ENCODE measurements at regions not wholly inside any gene's neighbourhood (a gene's known extent, or its start where the extent isn't known, plus 50 kb on each side); places are given as distances from the start of the nearest gene placed in this dataset.

DNA sequence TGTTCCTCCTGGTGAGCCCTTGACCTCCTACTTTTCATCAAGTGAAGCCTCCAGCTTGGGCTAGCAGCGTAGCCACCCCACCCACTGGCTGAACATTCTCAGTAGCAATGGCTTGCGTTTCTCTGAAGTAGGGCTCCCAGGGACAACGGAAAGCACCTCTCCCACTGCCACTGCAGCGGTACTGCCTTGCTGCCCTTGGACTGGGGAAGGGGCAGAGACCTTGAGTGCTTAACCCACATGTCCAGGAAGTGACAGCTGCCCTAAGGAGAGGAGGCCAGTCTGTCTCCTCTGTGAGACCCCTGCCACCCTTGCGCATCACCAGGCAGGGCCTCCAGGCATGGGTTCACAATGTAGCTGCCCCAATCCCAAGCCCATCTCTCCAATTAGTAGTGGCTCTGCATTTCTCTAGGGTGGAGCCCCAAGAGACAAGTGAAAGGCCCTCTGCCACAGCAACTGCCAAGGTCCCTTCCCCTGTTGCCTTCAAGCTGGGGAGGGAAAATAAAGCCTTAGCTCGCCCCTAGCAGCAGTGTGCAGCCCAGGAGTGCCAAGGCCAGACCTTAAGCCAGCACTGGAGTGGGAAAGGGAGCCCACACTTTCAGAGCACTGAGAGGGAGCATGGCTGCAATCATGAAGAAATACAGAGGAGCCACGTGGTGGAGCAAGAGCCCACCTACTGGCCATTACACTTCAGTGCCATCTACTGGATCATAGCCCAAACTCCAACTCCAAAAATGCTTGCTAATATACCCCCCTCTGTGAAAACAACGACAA lies 175.9 kb upstream of the TRPC4 start:
- no peaks in the 10 kb centered on the region for H3K79me2 ChIP-seq (replicated peaks; ENCODE audit: insufficient read depth)
- H3F3A ChIP-seq (replicated peaks; ENCODE audit: low read depth): no peaks in the 10 kb centered on the region
- Mint-ChIP-seq H3K27ac (no peak overlapping the region), H3K4me3 (no peak overlapping the region), H3K27me3 (ENCODE audit: insufficient read depth, low read depth, poor library complexity) (no peaks in the 10 kb centered on the region), H3K4me1 (peaks cover 4% of the 10 kb centered on the region; the same call in 2 of the 3 replicates), H3K36me3 (ENCODE audit: low read depth) (peaks cover 9% of the 10 kb centered on the region; the same call in 1 of the 3 replicates), H3K9me3 (peaks cover 12% of the 10 kb centered on the region)
- H3K27ac ChIP-seq (ENCODE audit: low read depth): no peak overlapping the region
- no peak for TF ChIP-seq STAT1 (IDR thresholded peaks at IDR 0.05; ENCODE audit: unreplicated experiment)
- TF ChIP-seq, protein P1, sequence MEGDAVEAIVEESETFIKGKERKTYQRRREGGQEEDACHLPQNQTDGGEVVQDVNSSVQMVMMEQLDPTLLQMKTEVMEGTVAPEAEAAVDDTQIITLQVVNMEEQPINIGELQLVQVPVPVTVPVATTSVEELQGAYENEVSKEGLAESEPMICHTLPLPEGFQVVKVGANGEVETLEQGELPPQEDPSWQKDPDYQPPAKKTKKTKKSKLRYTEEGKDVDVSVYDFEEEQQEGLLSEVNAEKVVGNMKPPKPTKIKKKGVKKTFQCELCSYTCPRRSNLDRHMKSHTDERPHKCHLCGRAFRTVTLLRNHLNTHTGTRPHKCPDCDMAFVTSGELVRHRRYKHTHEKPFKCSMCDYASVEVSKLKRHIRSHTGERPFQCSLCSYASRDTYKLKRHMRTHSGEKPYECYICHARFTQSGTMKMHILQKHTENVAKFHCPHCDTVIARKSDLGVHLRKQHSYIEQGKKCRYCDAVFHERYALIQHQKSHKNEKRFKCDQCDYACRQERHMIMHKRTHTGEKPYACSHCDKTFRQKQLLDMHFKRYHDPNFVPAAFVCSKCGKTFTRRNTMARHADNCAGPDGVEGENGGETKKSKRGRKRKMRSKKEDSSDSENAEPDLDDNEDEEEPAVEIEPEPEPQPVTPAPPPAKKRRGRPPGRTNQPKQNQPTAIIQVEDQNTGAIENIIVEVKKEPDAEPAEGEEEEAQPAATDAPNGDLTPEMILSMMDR (conservative IDR thresholded peaks at IDR 0.05; ENCODE audit: low read depth in 2 of 2): peak; percentile 73 to 84
- TF ChIP-seq ZNF331 (CRISPR knock-in tag; IDR thresholded peaks at IDR 0.05; ENCODE audit: low read depth): no peak
- no peak for TF ChIP-seq CREB1 (CRISPR knock-in tag; IDR thresholded peaks at IDR 0.05; ENCODE audit: low read depth)
- ATAC-seq (peak; percentile 84), DNase-seq (ENCODE audit: low spot score) (peak; percentile 64)
- peaks cover 4% of the 10 kb centered on the region; the same call in 1 of the 2 replicates for H3K4me1 ChIP-seq (ENCODE audit: insufficient read depth)
- H3K9me2 ChIP-seq (ENCODE audit: insufficient read depth): no peaks in the 10 kb centered on the region
- H3K27me3 ChIP-seq (ENCODE audit: insufficient read depth): no peaks in the 10 kb centered on the region
- peak overlapping the region; percentile 97 for H2AFZ ChIP-seq
- H3K4me2 ChIP-seq: peak overlapping the region; percentile 58; the same call in 1 of the 2 replicates
- H3K36me3 ChIP-seq (ENCODE audit: insufficient read depth): no peaks in the 10 kb centered on the region
- H3K4me3 ChIP-seq: no peak overlapping the region
- H4K20me1 ChIP-seq (replicated peaks; ENCODE audit: insufficient read depth): no peaks in the 10 kb centered on the region

DNA sequence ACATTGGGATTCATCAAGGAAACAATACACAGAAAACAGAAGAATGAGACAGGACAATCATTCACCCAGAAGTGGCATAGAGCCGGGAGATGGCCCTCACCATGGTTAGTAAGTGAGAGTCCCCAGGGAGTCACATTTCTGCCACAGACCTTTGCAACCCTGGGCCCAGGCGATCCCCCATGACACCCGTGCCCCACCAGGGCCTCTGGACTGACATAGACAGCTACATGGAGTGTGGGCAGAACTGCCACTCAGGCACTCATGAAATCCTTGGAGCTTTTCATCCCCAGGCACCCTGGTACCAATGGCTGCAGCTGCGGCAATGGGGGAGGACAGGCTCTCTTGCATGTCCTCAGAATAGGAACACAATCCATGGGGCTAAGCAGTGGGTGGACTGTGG lies 174.5 kb upstream of the TRPC4 start:
- Histone ChIP-seq H2AFZ (no peak overlapping the region), H3K4me2 (no peak overlapping the region), H3K4me1 (ENCODE audit: insufficient read depth) (peaks cover 4% of the 10 kb centered on the region; the same call in 1 of the 2 replicates), H3K4me3 (no peak overlapping the region), H3K79me2 (replicated peaks; ENCODE audit: insufficient read depth) (no peaks in the 10 kb centered on the region), H4K20me1 (replicated peaks; ENCODE audit: insufficient read depth) (no peaks in the 10 kb centered on the region), H3F3A (replicated peaks; ENCODE audit: low read depth) (no peaks in the 10 kb centered on the region), H3K36me3 (ENCODE audit: insufficient read depth) (no peaks in the 10 kb centered on the region), H3K27me3 (ENCODE audit: insufficient read depth) (no peaks in the 10 kb centered on the region), H3K9me2 (ENCODE audit: insufficient read depth) (no peaks in the 10 kb centered on the region), H3K27ac (ENCODE audit: low read depth) (no peak overlapping the region)
- Mint-ChIP-seq H3K4me1 (peaks cover 4% of the 10 kb centered on the region; the same call in 2 of the 3 replicates), H3K27me3 (ENCODE audit: insufficient read depth, low read depth, poor library complexity) (no peaks in the 10 kb centered on the region), H3K9me3 (peaks cover 12% of the 10 kb centered on the region), H3K36me3 (ENCODE audit: low read depth) (peaks cover 9% of the 10 kb centered on the region; the same call in 1 of the 3 replicates), H3K27ac (no peak overlapping the region), H3K4me3 (no peak overlapping the region)
- ATAC-seq (no peak), DNase-seq (ENCODE audit: low spot score) (no peak)
- TF ChIP-seq EZH2 (IDR thresholded peaks at IDR 0.05; ENCODE audit: low read depth, unreplicated experiment): no peak
- TF ChIP-seq JUNB (IDR thresholded peaks at IDR 0.05; ENCODE audit: unreplicated experiment): no peak
- TF ChIP-seq, protein P2, sequence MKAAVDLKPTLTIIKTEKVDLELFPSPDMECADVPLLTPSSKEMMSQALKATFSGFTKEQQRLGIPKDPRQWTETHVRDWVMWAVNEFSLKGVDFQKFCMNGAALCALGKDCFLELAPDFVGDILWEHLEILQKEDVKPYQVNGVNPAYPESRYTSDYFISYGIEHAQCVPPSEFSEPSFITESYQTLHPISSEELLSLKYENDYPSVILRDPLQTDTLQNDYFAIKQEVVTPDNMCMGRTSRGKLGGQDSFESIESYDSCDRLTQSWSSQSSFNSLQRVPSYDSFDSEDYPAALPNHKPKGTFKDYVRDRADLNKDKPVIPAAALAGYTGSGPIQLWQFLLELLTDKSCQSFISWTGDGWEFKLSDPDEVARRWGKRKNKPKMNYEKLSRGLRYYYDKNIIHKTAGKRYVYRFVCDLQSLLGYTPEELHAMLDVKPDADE (IDR thresholded peaks at IDR 0.05): no peak
- no peak for TF ChIP-seq POLR2AphosphoS5 (IDR thresholded peaks at IDR 0.05; ENCODE audit: low read depth)
- TF ChIP-seq, protein P3, sequence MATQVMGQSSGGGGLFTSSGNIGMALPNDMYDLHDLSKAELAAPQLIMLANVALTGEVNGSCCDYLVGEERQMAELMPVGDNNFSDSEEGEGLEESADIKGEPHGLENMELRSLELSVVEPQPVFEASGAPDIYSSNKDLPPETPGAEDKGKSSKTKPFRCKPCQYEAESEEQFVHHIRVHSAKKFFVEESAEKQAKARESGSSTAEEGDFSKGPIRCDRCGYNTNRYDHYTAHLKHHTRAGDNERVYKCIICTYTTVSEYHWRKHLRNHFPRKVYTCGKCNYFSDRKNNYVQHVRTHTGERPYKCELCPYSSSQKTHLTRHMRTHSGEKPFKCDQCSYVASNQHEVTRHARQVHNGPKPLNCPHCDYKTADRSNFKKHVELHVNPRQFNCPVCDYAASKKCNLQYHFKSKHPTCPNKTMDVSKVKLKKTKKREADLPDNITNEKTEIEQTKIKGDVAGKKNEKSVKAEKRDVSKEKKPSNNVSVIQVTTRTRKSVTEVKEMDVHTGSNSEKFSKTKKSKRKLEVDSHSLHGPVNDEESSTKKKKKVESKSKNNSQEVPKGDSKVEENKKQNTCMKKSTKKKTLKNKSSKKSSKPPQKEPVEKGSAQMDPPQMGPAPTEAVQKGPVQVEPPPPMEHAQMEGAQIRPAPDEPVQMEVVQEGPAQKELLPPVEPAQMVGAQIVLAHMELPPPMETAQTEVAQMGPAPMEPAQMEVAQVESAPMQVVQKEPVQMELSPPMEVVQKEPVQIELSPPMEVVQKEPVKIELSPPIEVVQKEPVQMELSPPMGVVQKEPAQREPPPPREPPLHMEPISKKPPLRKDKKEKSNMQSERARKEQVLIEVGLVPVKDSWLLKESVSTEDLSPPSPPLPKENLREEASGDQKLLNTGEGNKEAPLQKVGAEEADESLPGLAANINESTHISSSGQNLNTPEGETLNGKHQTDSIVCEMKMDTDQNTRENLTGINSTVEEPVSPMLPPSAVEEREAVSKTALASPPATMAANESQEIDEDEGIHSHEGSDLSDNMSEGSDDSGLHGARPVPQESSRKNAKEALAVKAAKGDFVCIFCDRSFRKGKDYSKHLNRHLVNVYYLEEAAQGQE (IDR thresholded peaks at IDR 0.05; ENCODE audit: unreplicated experiment): no peak
- TF ChIP-seq NANOG (IDR thresholded peaks at IDR 0.05; ENCODE audit: borderline replicate concordance): no peak
- TF ChIP-seq EZH2phosphoT487 (IDR thresholded peaks at IDR 0.05; ENCODE audit: unreplicated experiment): no peak
